CD14-positive monocyte (primary cell): ENCODE measurements at regions not wholly inside any gene's neighbourhood (a gene's known extent, or its start where the extent isn't known, plus 50 kb on each side); places are given as distances from the start of the nearest gene placed in this dataset.

Experiments
- DNase-seq, 3 donors: peaks; one replicate each; pipeline ENCODE4 v3.0.0-alpha.2; 2011 to 2022
- H2AFZ ChIP-seq: 2 replicates; pipeline ENCODE4 v1.6.0; 2012; ENCODE audit warnings: mild to moderate bottlenecking, low read depth, low read length, inconsistent platforms; ENCODE audit not compliant: insufficient read depth, poor library complexity, severe bottlenecking
- H3K27ac ChIP-seq, 2 donors: 1 replicate in 1 of 2; 2 replicates in 1 of 2; pipeline ENCODE4 v1.5.1; 2012 to 2013; ENCODE audit warnings: low read length in 2 of 2, control low read depth in 1 of 2, inconsistent platforms in 1 of 2, low read depth in 1 of 2, mild to moderate bottlenecking in 1 of 2
- H3K27me3 ChIP-seq, 2 donors: one replicate each; pipeline versions ENCODE4 v1.6.0 to v1.6.1; 2011 to 2013; ENCODE audit warnings: low read length in 2 of 2; ENCODE audit not compliant: control insufficient read depth in 2 of 2, insufficient read depth in 2 of 2
- H3K36me3 ChIP-seq, 2 donors: replicated peaks in 1 of 2; 1 replicate in 1 of 2; 2 replicates in 1 of 2; pipeline versions ENCODE4 v1.5.1 to v1.6.1; 2012 to 2013; ENCODE audit warnings: low read length in 2 of 2, control low read depth in 1 of 2, inconsistent platforms in 1 of 2, mild to moderate bottlenecking in 1 of 2; ENCODE audit not compliant: insufficient read depth in 2 of 2, control insufficient read depth in 1 of 2
- H3K4me1 ChIP-seq, 2 donors: 1 replicate in 1 of 2; 2 replicates in 1 of 2; pipeline versions ENCODE4 v1.5.1 to v1.6.1; 2012 to 2013; ENCODE audit warnings: low read length in 2 of 2, control low read depth in 1 of 2, inconsistent platforms in 1 of 2, mild to moderate bottlenecking in 1 of 2, moderate library complexity in 1 of 2; ENCODE audit not compliant: insufficient read depth in 2 of 2, control insufficient read depth in 1 of 2
- H3K4me2 ChIP-seq: replicated peaks from 2 replicates; pipeline ENCODE3; 2012; ENCODE audit warnings: low read length, moderate library complexity, mild to moderate bottlenecking; ENCODE audit not compliant: poor library complexity, severe bottlenecking; ENCODE audit errors: extremely low read depth
- H3K4me3 ChIP-seq, 3 experiments: fragments of 200-600 bp in 1 of 3; sonication (generic) in 1 of 3; replicated peaks in 1 of 3; 1 replicate in 2 of 3; 2 replicates in 1 of 3; pipeline ENCODE4 v1.5.1; 2011 to 2013; ENCODE audit warnings: low read length in 3 of 3, mild to moderate bottlenecking in 3 of 3, control low read depth in 2 of 3, low read depth in 2 of 3, inconsistent platforms in 1 of 3, moderate library complexity in 1 of 3
- H3K79me2 ChIP-seq: 2 replicates; pipeline ENCODE4 v1.6.0; 2012; ENCODE audit warnings: mild to moderate bottlenecking, control low read depth, inconsistent platforms, low read length, moderate library complexity; ENCODE audit not compliant: insufficient read depth
- H3K9ac ChIP-seq: 2 replicates; pipeline ENCODE4 v1.6.0; 2017; ENCODE audit warnings: low read length, mild to moderate bottlenecking; ENCODE audit not compliant: insufficient read depth, poor library complexity, severe bottlenecking
- H3K9me3 ChIP-seq, 2 donors: replicated peaks in 1 of 2; 1 replicate in 1 of 2; 2 replicates in 1 of 2; pipeline versions ENCODE4 v1.5.1 to v1.6.1; 2012 to 2013; ENCODE audit warnings: low read length in 2 of 2, control low read depth in 1 of 2; ENCODE audit not compliant: control insufficient read depth in 1 of 2, insufficient read depth in 1 of 2
- H4K20me1 ChIP-seq: 2 replicates; pipeline ENCODE4 v1.6.0; 2012; ENCODE audit warnings: mild to moderate bottlenecking, low read length, control low read depth, moderate library complexity; ENCODE audit not compliant: insufficient read depth
- H3K27ac Mint-ChIP-seq, 7 donors: one replicate each; pipeline ENCODE4 v1.8.0; 2020; ENCODE audit warnings: mild to moderate bottlenecking in 7 of 7, mixed read lengths in 7 of 7, moderate library complexity in 6 of 7, inconsistent platforms in 2 of 7
- H3K27me3 Mint-ChIP-seq, 3 donors: one replicate each; pipeline ENCODE4 v1.8.0; 2021 to 2022; ENCODE audit warnings: low read depth in 3 of 3, mild to moderate bottlenecking in 3 of 3, mixed read lengths in 3 of 3, moderate library complexity in 3 of 3, inconsistent platforms in 1 of 3
- H3K36me3 Mint-ChIP-seq, 2 donors: one replicate each; pipeline ENCODE4 v1.8.0; 2020; ENCODE audit warnings: mixed read lengths in 2 of 2, inconsistent platforms in 1 of 2, mild to moderate bottlenecking in 1 of 2
- H3K4me1 Mint-ChIP-seq: one replicate; pipeline ENCODE4 v1.8.0; 2020; ENCODE audit warnings: mild to moderate bottlenecking, mixed read lengths
- H3K4me3 Mint-ChIP-seq, 2 donors: one replicate each; pipeline ENCODE4 v1.8.0; 2020; ENCODE audit warnings: mild to moderate bottlenecking in 2 of 2, mixed read lengths in 2 of 2, moderate library complexity in 1 of 2
- H3K9me3 Mint-ChIP-seq, 7 donors: one replicate each; pipeline ENCODE4 v1.8.0; 2020 to 2022; ENCODE audit warnings: mixed read lengths in 7 of 7, mild to moderate bottlenecking in 6 of 7, moderate library complexity in 6 of 7, inconsistent platforms in 2 of 7
- WGBS: methylation state at CpG from one replicate; pipeline ENCODE4 v1.1.5; 2013; ENCODE audit warnings: missing lambda C conversion rate; ENCODE audit not compliant: insufficient coverage; 5-methylcytosine and 5-hydroxymethylcytosine counted together
- intact Hi-C, 2 donors: fragments of 100-400 bp; cut with micrococcal nuclease; formaldehyde crosslinking; loops; one replicate each; pipeline versions ENCODE4 v1.15.0 to v1.15.1; 2023
- TF ChIP-seq, protein P1 (sequence below): fragments of 200-600 bp; IDR thresholded peaks from one replicate; pipeline ENCODE4 v1.8.0; 2022; ENCODE audit warnings: antibody characterized with exemption, mild to moderate bottlenecking

DNA sequence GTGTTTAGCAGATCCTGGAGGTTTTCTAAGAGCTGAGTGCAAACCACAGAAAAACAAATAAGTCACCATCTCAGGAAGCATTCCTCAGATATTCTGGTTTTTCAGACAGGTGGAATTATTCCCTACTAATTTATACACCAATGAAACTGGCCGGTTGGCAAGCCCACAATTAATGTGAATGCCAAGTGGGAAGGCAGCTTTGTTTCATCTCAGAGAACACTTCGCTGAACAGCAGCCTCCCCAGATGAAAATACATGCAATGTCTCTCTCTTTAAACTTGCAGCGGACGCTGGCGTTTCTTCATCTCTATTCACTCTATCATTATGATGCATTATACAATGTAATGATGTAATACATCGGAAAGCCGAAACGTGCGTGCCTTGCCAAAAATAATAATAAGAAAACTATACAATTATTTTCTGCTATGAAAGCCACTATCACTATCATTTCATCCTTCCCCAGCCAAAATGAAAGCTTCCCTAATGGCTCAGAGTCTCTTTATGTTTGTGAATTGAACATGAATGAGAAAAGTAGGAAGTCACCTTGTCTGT is 649.4 kb downstream of the BCL11A start:
- Mint-ChIP-seq H3K27ac (no peak overlapping the region), H3K36me3 (no peaks in the 10 kb centered on the region), H3K27me3 (peaks cover 0 to 1% (median 0%) of the 10 kb centered on the region in 3 donors), H3K4me1 (peaks cover 4% of the 10 kb centered on the region), H3K4me3 (no peak overlapping the region), H3K9me3 (peaks cover 0 to 2% (median 0%) of the 10 kb centered on the region in 7 donors)
- intact Hi-C loops: no loop called here
- Histone ChIP-seq H3K9me3 (no peaks in the 10 kb centered on the region), H2AFZ (no peak overlapping the region), H4K20me1 (no peaks in the 10 kb centered on the region), H3K79me2 (no peaks in the 10 kb centered on the region), H3K27me3 (no peaks in the 10 kb centered on the region), H3K4me2 (no peak overlapping the region), H3K27ac (no peak overlapping the region), H3K4me3 (no peak overlapping the region), H3K4me1 (no peaks in the 10 kb centered on the region), H3K9ac (no peak overlapping the region), H3K36me3 (no peaks in the 10 kb centered on the region)
- no peak for DNase-seq
- 100% methylated on average over 1 of the region's 9 CpGs for WGBS
- TF ChIP-seq, protein P1, sequence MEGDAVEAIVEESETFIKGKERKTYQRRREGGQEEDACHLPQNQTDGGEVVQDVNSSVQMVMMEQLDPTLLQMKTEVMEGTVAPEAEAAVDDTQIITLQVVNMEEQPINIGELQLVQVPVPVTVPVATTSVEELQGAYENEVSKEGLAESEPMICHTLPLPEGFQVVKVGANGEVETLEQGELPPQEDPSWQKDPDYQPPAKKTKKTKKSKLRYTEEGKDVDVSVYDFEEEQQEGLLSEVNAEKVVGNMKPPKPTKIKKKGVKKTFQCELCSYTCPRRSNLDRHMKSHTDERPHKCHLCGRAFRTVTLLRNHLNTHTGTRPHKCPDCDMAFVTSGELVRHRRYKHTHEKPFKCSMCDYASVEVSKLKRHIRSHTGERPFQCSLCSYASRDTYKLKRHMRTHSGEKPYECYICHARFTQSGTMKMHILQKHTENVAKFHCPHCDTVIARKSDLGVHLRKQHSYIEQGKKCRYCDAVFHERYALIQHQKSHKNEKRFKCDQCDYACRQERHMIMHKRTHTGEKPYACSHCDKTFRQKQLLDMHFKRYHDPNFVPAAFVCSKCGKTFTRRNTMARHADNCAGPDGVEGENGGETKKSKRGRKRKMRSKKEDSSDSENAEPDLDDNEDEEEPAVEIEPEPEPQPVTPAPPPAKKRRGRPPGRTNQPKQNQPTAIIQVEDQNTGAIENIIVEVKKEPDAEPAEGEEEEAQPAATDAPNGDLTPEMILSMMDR: no peak

DNA sequence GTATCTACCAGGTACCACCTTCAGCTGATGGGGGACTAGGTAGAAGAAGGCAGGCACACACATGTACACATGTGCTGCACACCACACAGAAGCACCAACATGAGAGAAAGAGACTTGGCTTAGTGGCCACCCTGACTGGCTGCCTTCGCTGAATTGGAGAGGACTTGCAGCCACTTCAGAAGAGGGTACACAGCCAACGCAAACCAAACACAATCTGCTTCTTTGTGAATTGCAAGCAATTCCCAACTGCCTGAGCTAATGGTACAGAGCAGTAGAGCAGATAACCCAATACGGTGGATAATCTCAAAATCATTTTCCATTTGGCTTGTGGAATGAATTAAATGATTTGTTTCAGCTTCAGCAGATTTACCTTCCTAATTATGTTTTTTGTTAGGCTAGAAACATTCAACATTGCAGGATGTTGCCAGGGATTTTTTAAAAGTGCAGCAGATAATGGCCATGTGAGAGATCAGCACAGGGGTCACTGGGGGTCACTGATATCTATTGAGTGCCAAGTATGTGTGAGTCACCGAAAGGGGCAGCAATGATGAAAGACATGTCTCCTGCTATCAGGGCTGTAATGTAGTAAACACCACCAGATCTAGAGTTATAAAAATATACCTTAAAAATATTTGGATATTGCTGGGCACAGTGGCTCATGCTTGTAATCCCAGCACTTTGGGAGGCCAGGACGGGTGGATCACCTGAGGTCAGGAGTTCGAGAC is 652.6 kb downstream of the BCL11A start:
- H3K4me3 ChIP-seq: no peak overlapping the region
- no peak overlapping the region for H3K4me2 ChIP-seq
- WGBS: no CpG with 5 or more reads among the region's 6 CpGs
- TF ChIP-seq, protein P1: no peak
- Mint-ChIP-seq H3K27me3 (peaks cover 0 to 1% (median 0%) of the 10 kb centered on the region in 3 donors), H3K9me3 (peaks cover 0 to 2% (median 0%) of the 10 kb centered on the region in 7 donors), H3K36me3 (no peaks in the 10 kb centered on the region), H3K27ac (no peak overlapping the region), H3K4me3 (no peak overlapping the region), H3K4me1 (peaks cover 3% of the 10 kb centered on the region)
- H3K36me3 ChIP-seq: no peaks in the 10 kb centered on the region
- no peak overlapping the region for H3K9ac ChIP-seq
- DNase-seq: no peak
- no peaks in the 10 kb centered on the region for H3K79me2 ChIP-seq
- H2AFZ ChIP-seq: no peak overlapping the region
- H3K27me3 ChIP-seq: no peaks in the 10 kb centered on the region
- H3K27ac ChIP-seq: no peak overlapping the region
- no peaks in the 10 kb centered on the region for H3K9me3 ChIP-seq
- intact Hi-C loops: no loop called here
- H4K20me1 ChIP-seq: no peaks in the 10 kb centered on the region
- no peaks in the 10 kb centered on the region for H3K4me1 ChIP-seq
